ENCODE measurements at regions not wholly inside any gene's neighbourhood (a gene's known extent, or its start where the extent isn't known, plus 50 kb on each side); places are given as distances from the start of the nearest gene placed in this dataset.

DNA sequence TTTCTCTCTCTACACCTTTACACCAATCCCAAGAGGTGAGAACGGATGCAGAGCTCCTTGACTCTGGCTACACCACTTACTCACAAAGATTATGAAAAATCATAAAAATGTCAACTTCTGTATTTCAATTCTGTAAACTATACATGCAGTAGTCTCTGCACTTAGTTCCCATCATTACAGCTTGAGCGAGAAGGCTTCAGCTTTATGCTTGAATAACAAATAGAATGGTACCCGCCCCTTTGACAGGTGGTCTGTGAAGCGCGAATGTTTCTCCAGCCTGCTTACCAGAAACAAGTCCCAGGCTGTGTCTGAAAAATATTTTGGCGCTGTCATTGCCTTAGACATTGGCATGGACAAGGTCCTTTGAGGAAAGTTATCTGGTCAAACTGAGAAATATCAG, 562.4 kb upstream of the CLINT1 start:
- TF ChIP-seq CTCF (IDR thresholded peaks at IDR 0.05) (no peak), POLR2A (IDR thresholded peaks at IDR 0.05) (no peak)
